Suppressor macrophage treated with lipopolysaccharide for 4 hours (primary cell): ENCODE measurements at regions not wholly inside any gene's neighbourhood (a gene's known extent, or its start where the extent isn't known, plus 50 kb on each side); places are given as distances from the start of the nearest gene placed in this dataset.

ENCODE experiments used
- DNase-seq: peaks from one replicate; pipeline ENCODE4 v3.0.0-alpha.2; 2020

DNA sequence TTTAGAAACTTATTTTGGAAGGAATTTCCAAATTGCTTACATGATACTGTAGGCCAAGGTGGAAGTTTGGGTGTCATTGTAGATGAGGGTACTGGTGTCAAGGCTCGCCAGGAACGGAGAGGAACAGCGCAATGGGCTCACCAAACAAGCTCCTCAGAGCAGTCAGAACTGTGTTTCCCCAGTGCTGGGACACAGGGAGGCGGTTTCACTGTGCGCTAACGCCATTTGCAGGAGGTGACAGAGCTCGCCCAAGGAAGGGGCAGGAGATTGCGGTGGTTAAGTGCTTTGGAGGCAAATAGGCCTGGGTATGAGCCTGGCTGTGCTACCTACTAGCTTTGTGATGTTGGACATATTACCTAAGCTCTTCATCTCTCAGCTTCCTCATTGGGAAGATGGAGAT is 57.3 kb downstream of the HHEX start:
- DNase-seq, result no peak

DNA sequence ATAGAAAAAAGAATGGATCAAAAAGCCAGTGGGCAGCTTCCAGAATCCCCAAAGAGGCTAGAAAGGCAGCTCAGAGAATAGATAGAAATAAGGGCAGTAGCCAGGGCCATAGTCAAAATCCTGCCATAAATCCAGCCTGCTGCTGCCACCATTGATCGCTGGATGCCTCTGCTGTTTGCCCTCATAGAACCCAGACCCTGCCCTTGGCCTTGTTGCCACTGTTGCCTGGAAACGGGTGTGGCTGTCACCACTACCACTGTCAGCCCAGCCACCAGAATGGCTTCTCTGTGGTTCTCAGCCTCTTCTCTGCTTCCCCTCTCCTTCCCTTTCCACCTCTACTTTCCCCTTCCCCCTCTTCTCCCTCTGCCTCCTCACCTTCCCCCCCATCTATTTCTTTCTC is 57.8 kb downstream of the HHEX start:
- DNase-seq, result no peak

DNA sequence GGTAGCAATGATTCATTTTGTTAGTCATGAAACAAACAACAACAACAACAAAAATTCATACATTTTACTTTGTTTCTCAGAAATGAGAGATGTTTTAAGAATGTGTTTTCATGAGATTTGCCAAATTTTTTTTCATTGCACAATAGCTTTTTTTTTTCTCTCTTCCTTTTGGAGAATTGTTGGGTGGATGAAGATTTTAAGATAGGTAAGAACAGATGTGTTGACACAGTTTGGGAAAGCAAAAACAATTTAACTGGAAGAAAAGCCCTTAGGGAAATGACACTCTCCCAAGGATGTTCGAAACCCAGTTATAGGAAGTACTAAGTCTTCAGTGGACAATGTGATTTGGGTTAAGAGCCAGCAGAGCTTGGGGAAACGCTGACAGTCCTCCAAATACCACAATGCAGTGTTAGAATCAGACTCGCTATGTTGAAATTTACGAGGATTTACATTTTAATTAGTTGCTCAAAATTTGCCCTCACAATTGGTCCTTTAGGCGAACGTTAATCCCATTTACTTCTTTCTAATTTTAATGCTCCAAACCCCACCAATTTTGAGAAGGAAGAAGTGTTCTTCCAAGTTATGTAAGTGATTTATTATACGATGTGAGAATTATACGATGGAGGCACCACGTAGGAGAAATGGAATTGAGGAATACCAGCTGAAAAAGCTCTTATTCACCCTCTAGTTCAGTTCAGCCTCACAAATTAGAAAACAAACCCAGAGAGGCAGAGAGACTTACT is 61.2 kb downstream of the HHEX start:
- peak; percentile 67 for DNase-seq

DNA sequence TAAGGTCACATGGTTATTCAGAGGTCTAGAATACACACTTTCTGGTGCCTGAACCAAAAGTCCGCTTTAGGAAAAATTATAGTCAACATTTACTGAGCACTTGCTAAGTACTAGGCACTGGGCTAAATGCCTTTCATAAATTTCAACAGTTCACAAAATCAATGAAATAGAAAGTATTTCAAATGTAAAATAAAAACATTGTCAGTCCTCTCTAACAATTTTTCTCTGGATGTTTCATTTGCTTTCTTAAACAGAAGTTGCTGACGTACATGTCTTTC is 61.7 kb downstream of the HHEX start:
- no peak for DNase-seq

DNA sequence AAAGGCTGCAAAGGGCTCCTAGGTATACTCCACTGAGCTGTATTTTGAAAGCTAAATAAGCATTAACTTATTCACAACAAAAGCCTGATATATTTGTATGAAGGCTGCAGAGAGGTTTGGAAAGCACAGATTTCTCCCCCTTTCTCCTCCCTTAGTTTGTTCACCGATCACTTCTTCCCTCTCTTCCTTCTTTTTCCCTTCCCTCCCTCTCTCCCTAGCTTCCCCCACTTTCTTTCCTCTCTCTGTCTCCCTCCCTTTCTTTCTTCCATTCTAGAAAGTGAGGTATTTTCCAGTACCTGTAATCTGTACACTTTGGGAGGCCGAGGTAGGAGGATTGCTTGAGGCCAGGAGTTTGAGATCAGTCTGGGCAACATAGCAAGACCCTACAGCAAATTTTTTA is 62.1 kb downstream of the HHEX start:
- no peak for DNase-seq

DNA sequence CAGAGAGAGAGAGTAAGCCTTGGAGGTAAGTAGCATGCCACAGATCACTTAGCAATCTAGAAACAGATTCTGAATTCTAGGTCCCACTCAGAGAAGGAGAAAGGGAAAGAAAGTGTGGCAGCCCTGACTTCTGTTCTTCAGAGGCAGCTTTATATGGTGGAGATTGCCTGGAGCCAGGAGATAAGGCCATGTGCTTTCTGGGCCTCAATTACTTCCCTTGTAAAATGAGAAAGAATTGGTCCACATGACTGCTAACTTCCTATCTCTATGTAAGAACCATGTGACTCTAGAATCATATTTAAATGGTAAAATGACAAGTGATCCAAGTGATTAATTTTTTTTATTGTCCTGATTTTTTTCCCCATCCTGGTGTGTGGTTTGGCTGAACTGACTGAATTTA is 64.1 kb downstream of the HHEX start:
- DNase-seq, result no peak

DNA sequence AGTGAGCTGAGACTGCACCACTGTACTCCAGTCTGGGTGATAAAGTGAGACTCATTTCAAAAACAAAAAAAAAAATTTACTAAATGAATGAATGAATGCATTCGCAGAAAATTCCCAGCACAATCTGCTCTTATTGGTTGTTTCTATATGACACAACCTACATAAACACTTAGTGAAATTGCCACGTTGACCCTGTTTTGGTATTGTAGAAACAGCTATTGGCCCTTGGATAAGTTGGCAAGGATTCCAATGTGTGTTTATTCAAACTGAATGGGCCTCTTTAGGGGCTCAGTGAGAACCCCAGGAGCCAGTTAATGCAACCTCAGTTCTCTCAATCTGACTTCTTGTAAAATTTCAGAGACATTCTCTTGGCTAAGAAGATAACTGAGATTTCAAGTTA is 66.0 kb downstream of the HHEX start:
- DNase-seq, result no peak

DNA sequence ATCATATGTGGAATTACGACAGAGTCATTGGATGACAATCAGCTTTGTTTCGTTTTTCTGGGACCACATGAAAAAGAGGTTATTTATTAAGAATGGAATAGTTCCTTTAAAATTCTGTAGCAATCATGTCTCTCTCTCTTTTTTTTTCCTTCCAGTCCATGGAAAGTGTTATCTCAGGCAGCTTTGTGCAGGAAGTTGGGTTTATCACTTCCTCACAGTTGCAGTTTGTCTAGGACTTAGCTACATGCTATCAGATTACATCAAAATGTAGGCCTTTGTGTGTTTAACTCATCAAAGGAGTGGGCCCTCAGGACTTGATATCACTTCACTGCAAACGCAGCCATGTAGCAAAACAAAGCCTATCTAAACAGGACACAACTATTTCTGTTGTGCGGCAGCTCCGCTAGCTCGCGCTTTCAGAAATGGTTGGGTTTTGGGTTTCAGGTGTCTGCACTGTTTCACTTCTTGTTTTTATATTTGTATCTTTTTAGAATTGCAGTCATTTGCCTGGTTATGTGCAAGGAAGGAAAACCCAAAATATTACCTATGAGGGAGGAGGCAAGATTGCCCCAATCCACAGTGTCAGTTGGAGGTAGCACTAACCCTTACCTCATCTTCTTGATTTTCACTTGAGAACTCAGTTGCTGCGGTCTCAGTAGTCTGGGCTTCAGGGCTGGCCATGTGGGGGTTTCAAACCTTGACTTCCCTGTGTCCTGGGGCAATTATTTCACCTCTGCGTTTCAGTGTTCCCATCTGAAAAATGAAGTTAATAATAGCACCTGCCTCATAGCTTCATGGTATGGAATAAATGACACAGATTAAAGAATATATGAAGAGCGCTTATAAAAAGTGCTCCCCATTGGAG is 66.7 kb downstream of the HHEX start:
- peak; percentile 88 for DNase-seq

DNA sequence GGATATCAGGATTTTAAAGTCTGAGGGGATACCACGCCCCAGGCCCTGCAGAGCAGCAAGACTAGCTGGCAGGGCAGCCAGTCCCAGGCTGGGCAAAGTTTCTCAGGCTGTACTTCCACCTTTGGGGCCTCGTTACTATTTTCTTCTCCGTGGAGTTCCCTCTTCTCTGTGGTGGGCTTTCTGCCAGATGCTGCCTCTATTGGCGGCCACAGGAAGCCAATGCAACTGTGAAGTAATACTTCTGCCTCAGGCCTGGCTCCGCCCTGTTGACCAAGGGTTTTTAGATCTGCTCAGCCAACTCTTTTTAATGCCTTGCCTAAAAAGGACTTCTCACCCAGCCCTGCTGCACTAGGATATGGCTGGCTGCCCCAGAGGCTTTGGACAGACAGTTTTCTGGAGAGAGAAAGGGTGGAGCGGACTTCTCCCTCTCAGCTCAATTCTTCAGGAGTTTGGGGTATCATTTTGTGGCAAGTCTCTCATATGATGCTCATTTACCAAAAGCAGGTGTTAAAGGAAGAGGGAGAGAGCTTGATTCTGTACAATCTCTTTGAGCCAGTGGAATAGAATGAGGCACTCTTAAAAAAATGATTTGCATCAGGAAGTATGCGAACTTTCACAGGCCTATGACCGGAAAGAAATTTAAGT is 67.4 kb downstream of the HHEX start:
- peak; percentile 88 for DNase-seq

DNA sequence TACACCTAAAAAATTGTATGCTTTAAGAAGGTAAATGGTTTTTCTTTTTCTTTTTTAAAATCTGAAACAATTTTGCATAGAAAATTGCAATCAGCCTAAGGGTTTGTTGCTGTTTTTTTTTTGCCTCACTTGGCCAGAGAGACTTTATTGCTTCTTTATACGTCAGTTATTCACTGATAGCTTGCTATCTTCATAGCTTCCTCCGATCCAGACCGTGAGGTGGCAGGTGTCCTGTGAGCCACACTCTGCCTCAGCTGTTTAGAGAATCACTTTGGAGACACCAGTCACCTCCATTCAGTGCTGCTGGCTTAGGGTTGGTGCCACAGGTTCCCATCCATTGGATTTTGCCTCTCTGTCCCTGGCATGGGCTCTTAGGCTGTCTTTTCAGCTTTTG is 68.0 kb downstream of the HHEX start:
- DNase-seq, result no peak

DNA sequence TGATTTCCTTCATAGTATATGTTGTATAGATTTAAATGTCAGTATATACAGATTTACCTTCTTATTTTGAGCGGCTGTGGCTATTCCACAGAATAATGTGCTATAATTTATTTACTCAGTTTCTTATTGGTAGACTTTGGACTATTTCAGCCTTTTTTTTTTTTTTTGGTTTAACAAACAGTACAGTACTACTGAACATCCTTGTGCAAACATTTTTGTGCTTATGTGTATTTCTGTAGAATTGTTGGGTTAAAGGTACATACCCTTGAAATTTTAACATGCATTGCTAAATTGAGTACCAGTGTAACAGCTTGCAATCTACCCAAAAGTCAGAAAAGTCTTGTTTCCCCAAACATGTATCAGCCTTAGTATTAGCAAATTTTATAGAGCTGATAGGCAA is 68.8 kb downstream of the HHEX start:
- DNase-seq, result no peak

DNA sequence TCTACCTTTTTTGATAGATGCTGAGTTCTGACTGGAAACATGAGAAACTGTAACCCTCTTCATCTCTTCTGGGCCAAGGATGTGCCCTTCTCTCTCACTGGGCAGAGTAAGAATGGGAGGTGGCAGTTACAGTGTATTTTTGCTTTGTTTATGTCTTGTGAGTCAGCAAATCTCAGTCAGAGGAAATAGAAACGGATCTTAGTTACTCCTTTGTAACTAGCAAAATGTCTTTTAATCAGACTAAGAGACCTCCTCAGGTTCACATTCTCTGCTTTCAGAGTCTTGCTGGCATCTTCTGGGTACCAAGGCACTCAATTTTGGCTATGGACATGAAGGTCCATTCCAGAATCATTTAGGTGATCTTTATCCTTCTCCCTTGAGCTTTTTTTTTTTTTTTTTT is 70.9 kb downstream of the HHEX start:
- peak; percentile 49 for DNase-seq

DNA sequence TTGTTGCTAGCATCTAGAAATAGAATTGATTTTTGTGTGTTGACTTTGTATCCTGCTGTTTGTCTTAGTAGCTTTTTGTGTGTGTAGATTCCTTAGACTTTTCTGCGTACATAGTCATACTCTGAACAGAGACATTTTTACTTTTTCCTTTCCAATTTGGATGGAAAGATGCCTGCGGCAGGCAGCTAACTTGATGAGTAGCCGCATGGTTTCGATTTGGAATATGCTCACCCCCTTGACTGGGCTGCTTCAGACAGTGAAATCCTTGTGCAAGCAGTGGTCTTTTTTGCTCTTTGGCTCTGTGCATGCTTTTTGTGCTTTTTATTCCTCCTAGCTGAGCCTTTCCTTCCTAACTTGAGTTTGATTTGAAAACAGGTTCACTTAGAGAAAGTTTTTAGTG is 71.8 kb downstream of the HHEX start:
- DNase-seq, result no peak

DNA sequence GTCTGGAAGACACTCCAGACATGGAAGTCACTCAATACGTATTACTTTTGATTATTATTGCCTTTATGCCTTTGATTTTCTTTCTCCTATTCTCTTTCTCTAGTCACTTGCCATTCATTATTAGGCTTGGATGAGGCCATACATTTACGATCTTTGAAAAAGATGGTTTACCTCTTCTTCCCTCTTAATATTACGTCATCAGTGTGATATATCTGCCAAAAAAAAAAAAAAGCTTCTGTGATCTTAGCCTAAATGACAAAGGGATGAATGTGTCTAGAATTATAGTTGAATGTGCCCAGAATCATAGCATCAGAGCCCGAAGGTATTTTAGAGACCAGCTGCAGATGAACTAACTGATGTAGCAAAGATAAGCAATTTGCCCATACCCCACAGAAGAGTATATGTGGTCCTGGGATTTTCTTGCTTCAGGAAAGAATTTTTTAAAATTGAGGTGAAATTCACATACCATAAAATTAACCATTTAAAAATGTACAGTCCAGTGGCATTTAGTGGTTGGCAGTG is 73.9 kb downstream of the HHEX start:
- no peak for DNase-seq

DNA sequence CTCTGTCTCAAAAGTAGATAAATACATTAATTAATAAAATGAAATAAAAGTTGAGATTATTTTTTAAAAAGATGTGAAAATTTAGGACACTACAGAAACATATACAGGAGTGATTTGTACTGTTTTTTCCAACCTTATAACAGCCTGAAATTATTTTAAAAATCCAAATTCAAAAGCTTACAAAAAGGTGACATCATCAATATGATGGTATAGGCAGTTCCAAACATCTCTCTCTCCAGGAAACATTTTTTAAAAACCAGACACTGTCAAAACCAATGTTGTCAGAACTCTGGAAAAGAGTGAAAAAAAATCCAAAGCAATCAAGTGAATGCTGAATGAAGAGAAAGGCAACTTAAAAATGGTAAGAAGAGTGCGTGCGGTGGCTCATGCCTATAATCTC is 76.7 kb downstream of the HHEX start:
- DNase-seq, result no peak

DNA sequence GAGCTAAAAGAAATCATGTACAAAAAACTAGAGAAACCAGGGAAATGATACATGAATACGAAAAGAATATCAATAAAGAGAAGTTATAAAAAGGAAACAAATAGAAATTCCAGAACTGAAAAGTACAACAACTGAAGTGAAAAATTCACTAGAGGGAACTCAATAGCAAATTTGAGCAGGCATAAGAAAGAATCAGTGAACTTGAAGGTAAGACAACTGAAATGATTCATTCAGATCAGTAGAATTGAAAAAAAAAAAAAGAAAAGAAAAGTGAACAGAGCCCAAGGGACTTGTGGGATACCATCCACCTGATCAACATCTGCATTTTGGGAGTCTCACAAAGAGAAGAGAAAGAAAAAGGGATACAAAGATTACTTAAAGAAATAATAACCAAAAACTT is 78.3 kb downstream of the HHEX start:
- no peak for DNase-seq

DNA sequence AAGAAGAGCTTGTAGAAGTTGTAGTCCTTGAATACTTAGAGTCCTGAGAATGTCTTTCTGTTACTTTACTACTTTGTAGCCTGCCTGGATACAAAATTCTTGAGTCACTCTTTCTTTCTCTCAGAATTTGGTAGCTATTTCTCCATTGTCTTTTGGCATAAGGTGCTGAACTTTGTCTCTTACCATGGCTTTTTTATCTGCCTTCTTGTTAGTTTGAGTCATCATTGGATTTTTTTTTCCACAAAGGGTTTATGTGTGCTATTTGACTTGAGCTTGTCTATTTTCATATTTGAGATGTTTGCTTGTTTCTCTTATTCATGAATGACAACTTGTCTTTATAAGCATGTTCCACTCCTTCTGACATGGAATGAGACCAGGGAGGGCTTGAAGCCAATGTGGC is 74.5 kb upstream of the EXOC6 start:
- no peak for DNase-seq

DNA sequence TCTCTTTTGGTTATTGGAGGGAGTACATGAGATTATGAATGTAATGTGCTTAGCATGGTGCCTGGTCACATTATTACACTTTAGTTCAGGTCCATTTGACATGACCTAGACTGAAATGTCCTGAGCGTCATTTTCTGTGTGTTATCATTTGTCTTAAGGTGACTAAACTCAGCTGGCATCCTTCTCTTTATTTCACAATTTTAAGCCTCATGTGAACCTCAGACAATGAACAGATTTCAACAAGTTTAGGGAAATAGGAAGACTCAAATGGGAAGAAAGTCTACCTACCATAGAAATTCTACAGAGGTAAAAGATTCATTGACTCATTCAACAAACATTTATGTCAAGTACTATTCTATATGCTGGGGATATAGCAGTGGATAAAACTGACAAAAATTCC is 70.2 kb upstream of the EXOC6 start:
- DNase-seq, result no peak

DNA sequence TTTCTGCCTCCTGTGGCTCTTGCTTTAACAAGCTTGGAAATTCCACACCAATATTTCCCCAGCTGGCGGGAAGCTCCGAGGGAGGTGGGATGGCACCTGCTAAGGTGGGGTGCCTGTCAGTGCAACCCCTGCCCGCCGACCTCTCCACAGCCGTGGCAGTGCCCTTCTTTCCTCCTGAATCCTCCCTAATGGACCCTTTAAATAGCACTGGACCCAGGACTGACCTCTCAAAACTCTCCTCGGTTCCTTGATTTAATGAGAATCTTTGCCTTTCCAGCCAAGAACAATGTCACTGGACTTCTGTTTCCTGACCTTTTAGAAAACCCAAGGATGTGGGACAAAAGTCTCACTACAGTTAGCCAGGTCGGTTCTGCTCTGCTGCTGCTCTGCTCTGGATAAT is 63.2 kb upstream of the EXOC6 start:
- no peak for DNase-seq

DNA sequence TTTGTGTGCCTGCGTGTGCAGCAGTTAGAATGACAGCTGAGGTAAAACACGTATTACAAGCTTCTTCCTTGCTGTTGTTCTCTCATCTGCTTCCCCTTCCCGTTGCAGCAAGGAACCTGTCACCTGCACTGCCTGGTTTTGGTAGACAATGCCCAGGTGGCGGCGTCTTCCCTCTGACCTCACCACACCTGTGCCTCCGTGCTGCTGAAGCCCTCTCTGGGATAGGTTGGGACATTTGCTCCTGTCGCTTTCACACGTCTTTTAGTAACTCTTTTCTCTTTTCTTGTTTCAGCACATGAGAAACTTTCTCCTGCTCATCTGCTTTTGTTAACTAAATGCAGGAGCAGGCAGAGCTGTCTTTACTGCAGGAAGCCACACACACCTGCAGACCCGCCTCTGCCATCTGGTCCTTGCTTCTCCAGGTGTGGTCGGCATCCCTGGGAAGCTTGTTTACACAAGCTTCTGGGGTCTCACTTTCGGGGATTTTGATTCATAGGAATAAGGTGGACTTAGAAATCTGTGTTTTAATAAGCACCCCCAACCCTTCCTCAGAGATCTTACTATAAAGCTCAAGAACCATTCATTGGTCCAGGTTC is 60.7 kb upstream of the EXOC6 start:
- no peak for DNase-seq

DNA sequence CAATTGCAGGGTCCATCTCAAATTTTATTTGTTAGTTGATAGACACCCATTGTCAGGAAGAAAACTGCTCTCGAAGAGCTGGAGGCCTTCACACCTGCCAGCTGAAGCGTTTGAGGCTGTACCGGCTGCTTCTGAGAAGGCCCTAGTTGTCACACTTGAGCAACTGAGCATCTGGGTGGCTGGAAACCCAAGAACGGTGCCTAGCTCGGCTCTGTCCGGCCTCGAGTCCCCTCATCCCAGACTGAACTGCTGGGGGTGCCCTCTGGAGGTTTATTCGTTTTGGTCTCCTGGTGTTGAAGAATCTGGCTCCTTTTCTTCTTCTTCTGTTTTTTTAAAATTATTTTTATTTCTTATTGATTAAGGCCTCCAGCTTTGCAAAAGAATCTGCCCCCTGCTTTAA is 59.3 kb upstream of the EXOC6 start:
- no peak for DNase-seq

DNA sequence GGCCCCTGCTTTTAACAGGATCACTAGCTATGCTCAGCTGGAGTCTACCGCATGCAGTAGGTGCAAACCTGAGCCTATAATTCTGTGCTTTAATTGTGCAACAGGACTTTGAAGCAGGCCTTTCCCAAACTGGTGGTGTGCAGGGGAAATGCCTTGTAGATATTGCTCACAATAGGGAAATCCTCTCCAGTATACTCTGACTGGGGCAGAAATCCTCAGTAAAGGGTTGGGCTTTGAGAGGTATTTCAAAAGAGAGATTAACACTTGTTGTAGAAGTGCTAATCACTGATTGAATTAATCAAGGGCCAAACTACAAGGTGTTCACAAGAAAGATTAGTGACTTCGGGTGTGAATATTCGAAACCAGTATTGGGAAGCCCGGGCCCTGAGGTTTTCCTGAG is 58.5 kb upstream of the EXOC6 start:
- peak; percentile 21 for DNase-seq

DNA sequence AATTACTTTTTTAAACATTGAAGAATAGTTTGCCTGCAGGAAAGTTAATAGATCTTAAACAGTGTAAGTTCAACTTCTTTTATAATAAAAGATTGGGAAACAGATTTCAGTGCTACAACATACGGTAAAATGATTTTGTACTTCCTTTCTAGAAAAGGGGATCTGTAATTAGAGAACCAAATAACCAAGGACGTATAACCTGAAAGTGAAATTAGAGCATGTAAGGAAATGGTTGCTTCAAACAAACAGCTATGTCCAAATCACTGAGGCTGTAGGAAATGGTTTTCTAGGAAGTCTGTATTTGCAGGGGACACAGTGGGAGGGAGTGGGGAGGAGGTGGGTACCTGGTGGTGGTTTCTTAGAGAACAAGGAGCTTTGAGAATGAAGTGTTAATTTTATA is 57.9 kb upstream of the EXOC6 start:
- peak; percentile 74 for DNase-seq

DNA sequence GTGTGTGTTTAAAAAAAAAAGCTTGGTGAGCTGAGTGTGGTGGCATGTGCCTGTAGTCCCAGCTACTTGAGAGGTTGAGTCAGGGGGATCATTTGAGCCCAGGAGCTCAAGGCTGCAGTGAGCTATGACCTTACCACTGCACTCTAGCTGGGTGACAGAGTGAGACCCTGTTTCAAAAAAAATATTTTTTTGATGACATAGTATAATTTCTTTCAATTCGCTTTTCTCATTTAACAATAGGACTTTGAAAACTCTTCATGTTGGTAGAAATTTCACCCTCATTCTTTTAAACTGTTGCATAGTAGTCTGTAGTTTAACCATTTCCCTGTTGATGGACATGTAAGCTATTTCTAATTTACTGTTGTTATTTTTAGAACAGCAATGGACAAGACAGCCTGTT is 55.7 kb upstream of the EXOC6 start:
- no peak for DNase-seq
